Smooth muscle cell (in vitro differentiated cells): ENCODE measurements at regions not wholly inside any gene's neighbourhood (a gene's known extent, or its start where the extent isn't known, plus 50 kb on each side); places are given as distances from the start of the nearest gene placed in this dataset.

ENCODE experiments used
- DNase-seq: peaks from one replicate; lab custom pipeline; 2025; ENCODE audit not compliant: unreplicated experiment; lab: John Stamatoyannopoulos, UW
- H2AFZ ChIP-seq: fragments of 200-600 bp; sonication (generic); 2 replicates; pipeline ENCODE4 v1.6.0; 2016; ENCODE audit warnings: antibody characterized with exemption, low read depth, mild to moderate bottlenecking
- H3F3A ChIP-seq: fragments of 200-600 bp; sonication (generic); 2 replicates; pipeline ENCODE4 v1.6.0; 2017; ENCODE audit warnings: antibody characterized with exemption, low read depth
- H3K27ac ChIP-seq: fragments of 200-600 bp; sonication (generic); 2 replicates; pipeline ENCODE4 v1.5.1; 2016; ENCODE audit warnings: low read depth, mild to moderate bottlenecking
- H3K27me3 ChIP-seq: fragments of 200-600 bp; sonication (generic); 2 replicates; pipeline ENCODE4 v1.6.1; 2016; ENCODE audit warnings: low read depth, mild to moderate bottlenecking
- H3K36me3 ChIP-seq: fragments of 200-600 bp; sonication (generic); 2 replicates; pipeline ENCODE4 v1.5.1; 2016; ENCODE audit warnings: low read depth
- H3K4me1 ChIP-seq: fragments of 200-600 bp; sonication (generic); 2 replicates; pipeline ENCODE4 v1.5.1; 2016; ENCODE audit warnings: low read depth
- H3K4me2 ChIP-seq: fragments of 200-600 bp; sonication (generic); 2 replicates; pipeline ENCODE4 v1.6.0; 2016; ENCODE audit warnings: mild to moderate bottlenecking
- H3K4me3 ChIP-seq: fragments of 200-600 bp; sonication (generic); 2 replicates; pipeline ENCODE4 v1.5.1; 2016; ENCODE audit warnings: mild to moderate bottlenecking
- H3K79me2 ChIP-seq: fragments of 200-600 bp; sonication (generic); 2 replicates; pipeline ENCODE4 v1.6.0; 2016; ENCODE audit warnings: low read depth, mild to moderate bottlenecking
- H3K9ac ChIP-seq: fragments of 200-600 bp; sonication (generic); 2 replicates; pipeline ENCODE4 v1.6.0; 2016; ENCODE audit warnings: low read depth
- H3K9me3 ChIP-seq: fragments of 200-600 bp; sonication (generic); replicated peaks from 2 replicates; pipeline ENCODE4 v1.5.1; 2016; ENCODE audit warnings: low read depth
- H4K20me1 ChIP-seq: fragments of 200-600 bp; sonication (generic); 2 replicates; pipeline ENCODE4 v1.6.0; 2016; ENCODE audit warnings: low read depth
- WGBS: methylation state at CpG from one replicate; pipeline ENCODE4 v1.1.7; 2016; ENCODE audit warnings: low lambda C conversion rate; 5-methylcytosine and 5-hydroxymethylcytosine counted together
- TF ChIP-seq, protein P1 (sequence below): fragments of 200-600 bp; sonication (generic); IDR thresholded peaks from 2 replicates; pipeline ENCODE4 v1.5.1; 2017; ENCODE audit warnings: borderline replicate concordance, mild to moderate bottlenecking, antibody characterized with exemption; ENCODE audit not compliant: insufficient read depth, poor library complexity, severe bottlenecking

DNA sequence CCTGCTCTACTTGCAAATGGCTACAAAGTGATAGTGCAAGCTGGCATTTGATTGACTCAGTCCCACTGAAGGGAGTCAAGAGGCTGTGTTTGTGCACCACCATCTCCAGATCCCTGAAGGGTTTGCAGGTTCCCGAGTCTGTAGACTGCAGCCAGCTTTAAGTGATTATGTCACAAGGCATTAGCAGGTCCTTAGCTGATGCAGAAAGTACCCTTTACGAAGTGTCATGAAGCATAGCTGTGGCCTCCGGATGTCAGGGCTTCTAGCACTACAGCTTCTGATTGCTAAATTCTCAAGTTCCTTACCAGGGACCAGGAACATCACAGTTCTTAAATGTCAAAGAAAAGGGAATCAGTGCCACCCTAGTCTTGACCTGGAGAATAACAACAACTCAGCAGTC is 311.3 kb upstream of the TRPC7 start:
- H3K27me3 ChIP-seq = no peaks in the 10 kb centered on the region
- H3K4me3 ChIP-seq = no peak overlapping the region
- no peaks in the 10 kb centered on the region for H4K20me1 ChIP-seq
- TF ChIP-seq, protein P1, sequence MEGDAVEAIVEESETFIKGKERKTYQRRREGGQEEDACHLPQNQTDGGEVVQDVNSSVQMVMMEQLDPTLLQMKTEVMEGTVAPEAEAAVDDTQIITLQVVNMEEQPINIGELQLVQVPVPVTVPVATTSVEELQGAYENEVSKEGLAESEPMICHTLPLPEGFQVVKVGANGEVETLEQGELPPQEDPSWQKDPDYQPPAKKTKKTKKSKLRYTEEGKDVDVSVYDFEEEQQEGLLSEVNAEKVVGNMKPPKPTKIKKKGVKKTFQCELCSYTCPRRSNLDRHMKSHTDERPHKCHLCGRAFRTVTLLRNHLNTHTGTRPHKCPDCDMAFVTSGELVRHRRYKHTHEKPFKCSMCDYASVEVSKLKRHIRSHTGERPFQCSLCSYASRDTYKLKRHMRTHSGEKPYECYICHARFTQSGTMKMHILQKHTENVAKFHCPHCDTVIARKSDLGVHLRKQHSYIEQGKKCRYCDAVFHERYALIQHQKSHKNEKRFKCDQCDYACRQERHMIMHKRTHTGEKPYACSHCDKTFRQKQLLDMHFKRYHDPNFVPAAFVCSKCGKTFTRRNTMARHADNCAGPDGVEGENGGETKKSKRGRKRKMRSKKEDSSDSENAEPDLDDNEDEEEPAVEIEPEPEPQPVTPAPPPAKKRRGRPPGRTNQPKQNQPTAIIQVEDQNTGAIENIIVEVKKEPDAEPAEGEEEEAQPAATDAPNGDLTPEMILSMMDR = no peak
- H3K36me3 ChIP-seq = no peaks in the 10 kb centered on the region
- H2AFZ ChIP-seq = peak overlapping the region; percentile 44
- 10% methylated on average over 3 of the region's 3 CpGs for WGBS
- H3K9me3 ChIP-seq = no peaks in the 10 kb centered on the region
- DNase-seq = no peak
- H3K9ac ChIP-seq = peak overlapping the region; percentile 47
- peaks cover 9% of the 10 kb centered on the region for H3K4me1 ChIP-seq
- H3F3A ChIP-seq = peaks cover 18% of the 10 kb centered on the region
- peak overlapping the region; percentile 56 for H3K4me2 ChIP-seq
- H3K27ac ChIP-seq = peak overlapping the region; percentile 84
- no peaks in the 10 kb centered on the region for H3K79me2 ChIP-seq

DNA sequence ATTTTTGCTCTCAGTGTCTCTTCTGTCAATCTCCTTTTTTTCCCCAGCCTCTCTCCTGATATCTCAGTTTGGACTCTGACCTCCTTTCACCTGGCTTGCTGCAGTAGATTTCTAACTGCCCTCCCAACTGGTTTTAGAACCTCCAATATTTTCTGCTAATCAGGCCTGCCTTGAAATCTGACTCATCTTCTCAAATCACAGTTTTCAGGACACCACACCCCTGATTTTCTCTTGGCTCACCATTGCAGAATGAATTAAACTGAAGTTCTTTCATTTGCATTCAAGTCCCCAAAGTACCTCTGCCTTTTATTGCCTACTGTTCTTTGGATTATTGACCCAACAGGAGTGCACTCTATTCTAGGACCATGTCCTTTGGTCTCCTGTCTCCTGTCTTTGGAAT is 310.4 kb upstream of the TRPC7 start:
- Histone ChIP-seq H3F3A (peaks cover 18% of the 10 kb centered on the region), H3K4me1 (peaks cover 9% of the 10 kb centered on the region), H3K4me3 (no peak overlapping the region), H3K9ac (no peak overlapping the region), H4K20me1 (no peaks in the 10 kb centered on the region), H3K4me2 (no peak overlapping the region), H2AFZ (no peak overlapping the region), H3K36me3 (no peaks in the 10 kb centered on the region), H3K79me2 (no peaks in the 10 kb centered on the region), H3K9me3 (no peaks in the 10 kb centered on the region), H3K27ac (no peak overlapping the region), H3K27me3 (no peaks in the 10 kb centered on the region)
- DNase-seq = no peak
- TF ChIP-seq, protein P1 = no peak

- Histone ChIP-seq H4K20me1 (no peaks in the 10 kb centered on the region), H3K27ac (no peak overlapping the region), H3K79me2 (no peaks in the 10 kb centered on the region), H3K27me3 (no peaks in the 10 kb centered on the region), H3K9me3 (no peaks in the 10 kb centered on the region), H3K4me1 (peaks cover 9% of the 10 kb centered on the region), H3F3A (peaks cover 18% of the 10 kb centered on the region), H3K9ac (no peak overlapping the region), H3K4me2 (no peak overlapping the region), H3K36me3 (no peaks in the 10 kb centered on the region), H2AFZ (no peak overlapping the region), H3K4me3 (no peak overlapping the region)
- TF ChIP-seq, protein P1 = no peak
- DNase-seq = no peak
- 94% methylated on average over 4 of the region's 4 CpGs for WGBS
Observed at GRCh38 chr5:136674178-136674577, 308.8 kb upstream of the TRPC7 start.

GRCh38 chr5:136667789-136668188 is 302.4 kb upstream of the TRPC7 start:
- Histone ChIP-seq H3K9me3 (no peaks in the 10 kb centered on the region), H3K79me2 (no peaks in the 10 kb centered on the region), H3K4me1 (no peaks in the 10 kb centered on the region), H3K9ac (no peak overlapping the region), H3F3A (no peaks in the 10 kb centered on the region), H2AFZ (no peak overlapping the region), H3K27me3 (no peaks in the 10 kb centered on the region), H3K27ac (no peak overlapping the region), H3K36me3 (no peaks in the 10 kb centered on the region), H3K4me2 (no peak overlapping the region), H4K20me1 (no peaks in the 10 kb centered on the region), H3K4me3 (no peak overlapping the region)
- TF ChIP-seq, protein P1 = no peak
- DNase-seq = no peak
- 100% methylated on average over 2 of the region's 2 CpGs for WGBS
